HG02571 (cell line): ENCODE measurements at regions not wholly inside any gene's neighbourhood (a gene's known extent, or its start where the extent isn't known, plus 50 kb on each side); places are given as distances from the start of the nearest gene placed in this dataset.

ENCODE experiments used
- ATAC-seq: cut with Tn5 transposase; IDR thresholded peaks from one replicate; pipeline ENCODE4 v1.9.1; 2021; ENCODE audit warnings: mild to moderate bottlenecking, moderate library complexity; ENCODE audit not compliant: unreplicated experiment

- no peak for ATAC-seq
Observed at GRCh38 chr4:59831746-59832145, 1368.4 kb upstream of the ADGRL3 start.

GRCh38 chr4:59834943-59835342, 1365.2 kb upstream of the ADGRL3 start:
- no peak for ATAC-seq

GRCh38 chr4:59837751-59838150, 1362.4 kb upstream of the ADGRL3 start:
- no peak for ATAC-seq

- no peak for ATAC-seq
Observed at GRCh38 chr4:59838236-59838635, 1361.9 kb upstream of the ADGRL3 start.

- no peak for ATAC-seq
Observed at GRCh38 chr4:59841698-59842097, 1358.4 kb upstream of the ADGRL3 start.

- ATAC-seq, result no peak
Observed at GRCh38 chr4:59848457-59848856, 1351.7 kb upstream of the ADGRL3 start.

GRCh38 chr4:59855630-59856352, 1344.3 kb upstream of the ADGRL3 start:
- ATAC-seq, result no peak

- ATAC-seq, result no peak
Observed at GRCh38 chr4:59869056-59869455, 1331.1 kb upstream of the ADGRL3 start.

GRCh38 chr4:59869559-59869958, 1330.6 kb upstream of the ADGRL3 start:
- ATAC-seq, result no peak

GRCh38 chr4:59881632-59882031, 1318.5 kb upstream of the ADGRL3 start:
- no peak for ATAC-seq

GRCh38 chr4:59904331-59904730, 1295.8 kb upstream of the ADGRL3 start:
- no peak for ATAC-seq

GRCh38 chr4:59920416-59920815, 1279.7 kb upstream of the ADGRL3 start:
- ATAC-seq, result no peak

GRCh38 chr4:59925290-59925689, 1274.8 kb upstream of the ADGRL3 start:
- no peak for ATAC-seq

GRCh38 chr4:59936566-59936965, 1263.6 kb upstream of the ADGRL3 start:
- no peak for ATAC-seq

GRCh38 chr4:59938166-59938565, 1262.0 kb upstream of the ADGRL3 start:
- ATAC-seq, result no peak

- no peak for ATAC-seq
Observed at GRCh38 chr4:59945277-59945676, 1254.8 kb upstream of the ADGRL3 start.

GRCh38 chr4:59945716-59946115, 1254.4 kb upstream of the ADGRL3 start:
- no peak for ATAC-seq

- ATAC-seq, result no peak
Observed at GRCh38 chr4:59956366-59956765, 1243.8 kb upstream of the ADGRL3 start.

GRCh38 chr4:59960143-59960542, 1240.0 kb upstream of the ADGRL3 start:
- no peak for ATAC-seq

GRCh38 chr4:59966758-59967157, 1233.4 kb upstream of the ADGRL3 start:
- ATAC-seq, result no peak

GRCh38 chr4:59968796-59969195, 1231.3 kb upstream of the ADGRL3 start:
- no peak for ATAC-seq

- ATAC-seq, result no peak
Observed at GRCh38 chr4:59969909-59970308, 1230.2 kb upstream of the ADGRL3 start.

- ATAC-seq, result no peak
Observed at GRCh38 chr4:59971952-59972351, 1228.2 kb upstream of the ADGRL3 start.
